Left ventricle myocardium inferior (tissue), 1 donor: ENCODE measurements at regions not wholly inside any gene's neighbourhood (a gene's known extent, or its start where the extent isn't known, plus 50 kb on each side); places are given as distances from the start of the nearest gene placed in this dataset.

Experiments
- DNase-seq: peaks from one replicate; pipeline ENCODE4 v3.0.0-alpha.2; 2020
- H3K27ac ChIP-seq: fragments of 200-600 bp; replicated peaks from 2 replicates; pipeline ENCODE4 v1.8.0; 2021
- H3K27me3 ChIP-seq: fragments of 200-600 bp; 2 replicates; pipeline ENCODE4 v1.8.0; 2021; ENCODE audit warnings: low read depth
- H3K36me3 ChIP-seq: fragments of 200-600 bp; 2 replicates; pipeline ENCODE4 v1.8.0; 2021
- H3K4me1 ChIP-seq: fragments of 200-600 bp; 2 replicates; pipeline ENCODE4 v1.8.0; 2021
- H3K4me3 ChIP-seq: fragments of 200-600 bp; 2 replicates; pipeline ENCODE4 v1.8.0; 2021; ENCODE audit warnings: mild to moderate bottlenecking, moderate library complexity
- H3K9me3 ChIP-seq: fragments of 200-600 bp; replicated peaks from 2 replicates; pipeline ENCODE4 v1.8.0; 2021
- CTCF ChIP-seq: fragments of 200-600 bp; IDR thresholded peaks from 2 replicates; pipeline ENCODE4 v1.8.0; 2021; ENCODE audit warnings: antibody characterized with exemption, mild to moderate bottlenecking, borderline replicate concordance
- intact Hi-C: fragments of 100-400 bp; cut with micrococcal nuclease; formaldehyde crosslinking; loops from one replicate; pipeline ENCODE4 v1.11.0; 2022
- donor health status: DM: no; HTN: yes; CAD: no; lungs with severe emphysema.

- no peak overlapping the region for H3K27ac ChIP-seq
- no peaks in the 10 kb centered on the region for H3K4me1 ChIP-seq
- no peak overlapping the region for H3K4me3 ChIP-seq
- intact Hi-C loops, result no loop called here
- H3K9me3 ChIP-seq, result no peaks in the 10 kb centered on the region
- DNase-seq, result no peak
- no peaks in the 10 kb centered on the region for H3K36me3 ChIP-seq
- H3K27me3 ChIP-seq, result no peaks in the 10 kb centered on the region
- no peak for TF ChIP-seq CTCF
Observed at GRCh38 chr18:22026889-22027288, 142.5 kb upstream of the GATA6 start.

DNA sequence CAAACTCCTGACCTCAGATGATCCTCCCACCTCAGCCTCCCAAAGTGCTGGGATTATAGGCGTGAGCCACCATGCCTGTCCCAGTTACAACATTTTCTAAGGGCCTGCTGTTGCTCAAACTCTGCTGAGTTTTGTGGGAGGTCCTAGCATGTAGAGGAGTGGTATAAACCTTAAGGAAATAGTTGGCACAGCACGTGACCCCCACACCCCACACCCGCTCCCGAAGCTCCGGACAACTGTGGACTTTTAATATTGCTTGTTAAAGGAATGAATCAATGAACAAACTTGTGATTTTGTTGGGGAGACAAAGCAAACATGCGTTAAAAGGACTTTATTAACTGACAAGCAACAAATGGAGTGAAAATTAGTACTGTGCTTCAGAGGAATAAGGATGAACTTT is 137.8 kb upstream of the GATA6 start:
- Histone ChIP-seq H3K4me3 (no peak overlapping the region), H3K27me3 (no peaks in the 10 kb centered on the region), H3K4me1 (no peaks in the 10 kb centered on the region), H3K36me3 (no peaks in the 10 kb centered on the region), H3K27ac (no peak overlapping the region), H3K9me3 (no peaks in the 10 kb centered on the region)
- no peak for DNase-seq
- intact Hi-C loops, result no loop called here
- no peak for TF ChIP-seq CTCF

GRCh38 chr18:22032392-22032961 is 136.9 kb upstream of the GATA6 start:
- no peak for DNase-seq
- no peaks in the 10 kb centered on the region for H3K9me3 ChIP-seq
- H3K27ac ChIP-seq, result no peak overlapping the region
- intact Hi-C loops, result no loop called here
- no peaks in the 10 kb centered on the region for H3K27me3 ChIP-seq
- H3K4me1 ChIP-seq, result no peaks in the 10 kb centered on the region
- no peak for TF ChIP-seq CTCF
- H3K4me3 ChIP-seq, result no peak overlapping the region
- no peaks in the 10 kb centered on the region for H3K36me3 ChIP-seq

DNA sequence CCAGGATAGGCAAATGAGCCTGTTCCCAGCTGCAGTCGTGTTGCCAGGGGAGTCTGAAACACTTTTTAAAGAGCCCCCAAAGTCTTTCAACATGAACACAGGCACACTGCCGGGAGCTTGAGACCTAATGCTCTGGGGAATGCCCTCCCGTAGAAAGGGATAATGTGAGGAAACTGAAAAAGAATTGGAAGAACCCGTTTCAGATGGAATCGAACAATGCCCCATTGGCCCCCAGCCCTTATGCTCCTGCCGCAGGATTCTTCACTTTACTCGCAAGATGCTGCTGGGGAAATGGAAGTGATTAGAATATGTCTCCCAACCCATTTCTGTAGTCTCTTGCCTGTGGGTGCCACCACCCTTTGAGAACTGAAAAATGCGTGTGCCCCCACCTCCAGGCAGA is 136.3 kb upstream of the GATA6 start:
- H3K27ac ChIP-seq, result no peak overlapping the region
- no peaks in the 10 kb centered on the region for H3K4me1 ChIP-seq
- H3K4me3 ChIP-seq, result no peak overlapping the region
- no peak for TF ChIP-seq CTCF
- intact Hi-C loops, result no loop called here
- no peaks in the 10 kb centered on the region for H3K36me3 ChIP-seq
- no peaks in the 10 kb centered on the region for H3K27me3 ChIP-seq
- H3K9me3 ChIP-seq, result no peaks in the 10 kb centered on the region
- no peak for DNase-seq

DNA sequence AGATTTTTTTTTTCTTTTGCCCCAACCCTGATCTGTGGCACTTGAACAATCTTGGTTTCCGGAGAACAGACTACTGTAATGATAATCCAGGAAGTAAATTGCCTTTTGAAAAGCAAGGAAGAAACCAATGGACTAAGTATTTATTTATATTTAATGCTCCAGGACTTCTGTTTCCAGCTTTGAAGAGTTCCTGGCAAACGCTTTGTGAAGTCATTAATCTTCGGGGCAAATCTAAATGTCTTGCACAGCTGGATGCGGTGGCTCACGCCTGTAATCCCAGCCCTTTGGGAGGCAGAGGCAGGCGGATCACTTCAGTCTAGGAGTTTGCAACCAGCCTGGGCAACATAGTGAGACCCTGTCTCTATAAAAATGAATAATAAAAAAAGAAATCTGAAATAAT is 135.1 kb upstream of the GATA6 start:
- TF ChIP-seq CTCF, result no peak
- intact Hi-C loops, result no loop called here
- no peak for DNase-seq
- Histone ChIP-seq H3K36me3 (no peaks in the 10 kb centered on the region), H3K27ac (no peak overlapping the region), H3K9me3 (no peaks in the 10 kb centered on the region), H3K4me1 (no peaks in the 10 kb centered on the region), H3K27me3 (no peaks in the 10 kb centered on the region), H3K4me3 (no peak overlapping the region)

GRCh38 chr18:22040533-22040932 is 128.9 kb upstream of the GATA6 start:
- H3K27me3 ChIP-seq, result no peaks in the 10 kb centered on the region
- intact Hi-C loops, result no loop called here
- no peak for TF ChIP-seq CTCF
- H3K9me3 ChIP-seq, result no peaks in the 10 kb centered on the region
- H3K36me3 ChIP-seq, result no peaks in the 10 kb centered on the region
- H3K4me1 ChIP-seq, result no peaks in the 10 kb centered on the region
- DNase-seq, result no peak
- no peak overlapping the region for H3K27ac ChIP-seq
- no peak overlapping the region for H3K4me3 ChIP-seq
